IMR-90 (cell line): ENCODE measurements at regions not wholly inside any gene's neighbourhood (a gene's known extent, or its start where the extent isn't known, plus 50 kb on each side); places are given as distances from the start of the nearest gene placed in this dataset.
"Not testable (repeated sequence)": the region's sequence is repeated elsewhere in the genome, so short reads cannot be mapped to it uniquely, and the experiment has no call there.

Experiments
- ATAC-seq: fragments of 200-7000 bp; cut with Tn5 transposase; 2 replicates; pipeline ENCODE4 v1.9.1; 2020; ENCODE audit warnings: low read depth, mild to moderate bottlenecking, moderate library complexity
- BruUV-seq: library from RNA; stranded (reverse); fragments of 400-500 nt; replicated peaks from 2 replicates; lab custom pipeline; 2021; lab: Mats Ljungman, UMichigan
- CTCF ChIA-PET: fragments of 300-600 bp; formaldehyde crosslinking; extraction: SDS; loops from one replicate; lab custom pipeline; 2021; ENCODE audit warnings: antibody characterized with exemption; lab: Yijun Ruan, JAX
- POLR2A ChIA-PET: fragments of 300-600 bp; sonication (Branson Sonifier 250); formaldehyde crosslinking; loops from one replicate; lab custom pipeline; 2022; ENCODE audit warnings: antibody characterized with exemption; ENCODE audit not compliant: unreplicated experiment; lab: Charles Lee
- DNase-seq: peaks from one replicate; pipeline ENCODE4 v3.0.0; 2013
- H2AFZ ChIP-seq: replicated peaks from 2 replicates; pipeline ENCODE3; 2013; ENCODE audit warnings: low read length, mild to moderate bottlenecking; ENCODE audit not compliant: poor library complexity
- H2AK5ac ChIP-seq: 2 replicates; pipeline ENCODE4 v1.6.1; 2013; ENCODE audit warnings: low read depth, low read length, inconsistent platforms
- H2AK9ac ChIP-seq: replicated peaks from 2 replicates; pipeline ENCODE3; 2013; ENCODE audit warnings: mild to moderate bottlenecking, low read depth, low read length, moderate library complexity; ENCODE audit not compliant: poor library complexity
- H2BK120ac ChIP-seq: 2 replicates; pipeline ENCODE4 v1.6.1; 2013; ENCODE audit warnings: low read depth, low read length, inconsistent platforms
- H2BK15ac ChIP-seq: 3 replicates; pipeline ENCODE4 v1.6.1; 2013; ENCODE audit warnings: low read depth, low read length, inconsistent platforms
- H2BK20ac ChIP-seq: 2 replicates; pipeline ENCODE4 v1.6.1; 2013; ENCODE audit warnings: low read depth, mild to moderate bottlenecking, inconsistent platforms, low read length, moderate library complexity
- H2BK5ac ChIP-seq: 2 replicates; pipeline ENCODE4 v1.6.1; 2013; ENCODE audit warnings: mild to moderate bottlenecking, low read depth, low read length, inconsistent platforms; ENCODE audit not compliant: poor library complexity, severe bottlenecking
- H3K14ac ChIP-seq: replicated peaks from 2 replicates; pipeline ENCODE4 v1.6.1; 2013; ENCODE audit warnings: low read depth, low read length, inconsistent platforms
- H3K18ac ChIP-seq: 2 replicates; pipeline ENCODE4 v1.6.1; 2013; ENCODE audit warnings: low read depth, low read length, control low read depth
- H3K23ac ChIP-seq: 2 replicates; pipeline ENCODE4 v1.6.1; 2013; ENCODE audit warnings: low read depth, low read length, inconsistent platforms
- H3K27ac ChIP-seq: 2 replicates; pipeline ENCODE4 v1.5.1; 2013; ENCODE audit warnings: mild to moderate bottlenecking, control low read depth, low read length; ENCODE audit not compliant: insufficient read depth
- H3K27me3 ChIP-seq: 2 replicates; pipeline ENCODE4 v1.6.1; 2013; ENCODE audit warnings: low read length; ENCODE audit not compliant: control insufficient read depth, insufficient read depth
- H3K36me3 ChIP-seq: 2 replicates; pipeline ENCODE4 v1.6.1; 2013; ENCODE audit warnings: low read length, mixed read lengths; ENCODE audit not compliant: control insufficient read depth, insufficient read depth
- H3K4ac ChIP-seq: 2 replicates; pipeline ENCODE4 v1.6.1; 2013; ENCODE audit warnings: low read depth, low read length, inconsistent platforms
- H3K4me1 ChIP-seq: 2 replicates; pipeline ENCODE4 v1.6.1; 2013; ENCODE audit warnings: low read length, mixed read lengths; ENCODE audit not compliant: control insufficient read depth, insufficient read depth
- H3K4me2 ChIP-seq: 2 replicates; pipeline ENCODE4 v1.6.1; 2013; ENCODE audit warnings: low read depth, mild to moderate bottlenecking, control low read depth, low read length, moderate library complexity
- H3K4me3 ChIP-seq: 2 replicates; pipeline ENCODE4 v1.5.1; 2013; ENCODE audit warnings: low read depth, mild to moderate bottlenecking, control low read depth, low read length, moderate library complexity; ENCODE audit not compliant: insufficient read depth
- H3K56ac ChIP-seq: 2 replicates; pipeline ENCODE4 v1.6.1; 2013; ENCODE audit warnings: low read length, inconsistent platforms; ENCODE audit not compliant: insufficient read depth; ENCODE audit errors: extremely low read depth
- H3K79me1 ChIP-seq, 2 experiments: 2 replicates each; pipeline ENCODE4 v1.6.1; 2013; ENCODE audit warnings: low read length in 2 of 2, inconsistent platforms in 1 of 2, low read depth in 1 of 2
- H3K9ac ChIP-seq: 2 replicates; pipeline ENCODE4 v1.6.1; 2013; ENCODE audit warnings: low read depth, low read length, control low read depth
- H3K9me1 ChIP-seq: 2 replicates; pipeline ENCODE4 v1.6.1; 2013; ENCODE audit warnings: low read length, inconsistent platforms; ENCODE audit not compliant: insufficient read depth
- H3K9me3 ChIP-seq: 2 replicates; pipeline ENCODE4 v1.6.1; 2013; ENCODE audit warnings: low read length; ENCODE audit not compliant: control insufficient read depth, insufficient read depth
- H4K20me1 ChIP-seq: 2 replicates; pipeline ENCODE4 v1.6.1; 2013; ENCODE audit warnings: low read length, inconsistent platforms; ENCODE audit not compliant: insufficient read depth
- H4K5ac ChIP-seq: 2 replicates; pipeline ENCODE4 v1.6.1; 2013; ENCODE audit warnings: mild to moderate bottlenecking, low read depth, low read length, control low read depth
- H4K8ac ChIP-seq, 2 experiments: 2 replicates each; pipeline ENCODE4 v1.6.1; 2013; ENCODE audit warnings: low read depth in 2 of 2, low read length in 2 of 2, control low read depth in 1 of 2, inconsistent platforms in 1 of 2
- H4K91ac ChIP-seq: 2 replicates; pipeline ENCODE4 v1.6.1; 2013; ENCODE audit warnings: low read depth, low read length, inconsistent platforms; ENCODE audit not compliant: insufficient read depth
- WGBS, 2 experiments: methylation state at CpG; one replicate each; pipeline versions ENCODE4 v1.1.5 to v1.1.7; 2013; ENCODE audit warnings: missing lambda C conversion rate in 2 of 2; ENCODE audit not compliant: insufficient read length in 1 of 2; ENCODE audit errors: extremely low coverage in 2 of 2; 5-methylcytosine and 5-hydroxymethylcytosine counted together
- dilution Hi-C: fragments of 300-500 bp; cut with HindIII; formaldehyde crosslinking; loops from one replicate; pipeline ENCODE4 v1.14.3; 2018; ENCODE audit warnings: low sequenced_read_pairs; ENCODE audit not compliant: unreplicated experiment
- in situ Hi-C: fragments of 300-500 bp; cut with MboI; formaldehyde crosslinking; loops from 3 replicates; pipeline ENCODE4 v1.14.3; 2019; ENCODE audit warnings: low sequenced_read_pairs, inconsistent platforms, mixed read lengths
- intact Hi-C: fragments of 100-400 bp; cut with micrococcal nuclease; formaldehyde crosslinking; loops from 2 replicates; pipeline ENCODE4 v1.10.0; 2022

GRCh38 chr1:149229813-149230212 lies 126.5 kb upstream of the NBPF9 start:
- intact Hi-C loops, BruUV-seq, dilution Hi-C loops, H3K9ac ChIP-seq, H3K4ac ChIP-seq, H4K20me1 ChIP-seq, in situ Hi-C loops, H3K4me1 ChIP-seq, H3K14ac ChIP-seq, H3K9me1 ChIP-seq, POLR2A ChIA-PET, H4K5ac ChIP-seq, H2BK20ac ChIP-seq, H2AK5ac ChIP-seq, H3K4me3 ChIP-seq, H2BK120ac ChIP-seq, CTCF ChIA-PET, H4K91ac ChIP-seq, H3K79me1 ChIP-seq, H2AK9ac ChIP-seq, H2AFZ ChIP-seq, H4K8ac ChIP-seq, H2BK5ac ChIP-seq, H3K36me3 ChIP-seq, H3K23ac ChIP-seq, H3K18ac ChIP-seq, H3K4me2 ChIP-seq, ATAC-seq, H3K9me3 ChIP-seq, H3K27me3 ChIP-seq, H3K27ac ChIP-seq, H2BK15ac ChIP-seq, DNase-seq, H3K56ac ChIP-seq: not testable (repeated sequence)
- no CpG with 5 or more reads among the region's 5 CpGs for WGBS, 2 experiments

- intact Hi-C loops, H3K9me3 ChIP-seq, H2AK5ac ChIP-seq, H3K23ac ChIP-seq, H2BK120ac ChIP-seq, H4K5ac ChIP-seq, H2BK15ac ChIP-seq, H3K14ac ChIP-seq, H3K4me3 ChIP-seq, CTCF ChIA-PET, H4K91ac ChIP-seq, in situ Hi-C loops, H3K4me1 ChIP-seq, H2BK20ac ChIP-seq, DNase-seq, H2AK9ac ChIP-seq, H3K4me2 ChIP-seq, BruUV-seq, H3K56ac ChIP-seq, H3K36me3 ChIP-seq, H3K9me1 ChIP-seq, H4K8ac ChIP-seq, H4K20me1 ChIP-seq, H3K9ac ChIP-seq, H3K79me1 ChIP-seq, H3K27me3 ChIP-seq, H2BK5ac ChIP-seq, dilution Hi-C loops, H2AFZ ChIP-seq, H3K18ac ChIP-seq, H3K4ac ChIP-seq, POLR2A ChIA-PET, H3K27ac ChIP-seq: not testable (repeated sequence)
- peak; percentile 93 for ATAC-seq
- no CpG with 5 or more reads among the region's 5 CpGs for WGBS, 2 experiments
Measured at GRCh38 chr1:149234926-149235914, 131.9 kb upstream of the NBPF9 start.
